HepG2 (cell line): ENCODE measurements at regions not wholly inside any gene's neighbourhood (a gene's known extent, or its start where the extent isn't known, plus 50 kb on each side); places are given as distances from the start of the nearest gene placed in this dataset.

Experiments
- CBX1 ChIP-seq: IDR thresholded peaks from one replicate; pipeline ENCODE4 v1.6.1; 2016; ENCODE audit warnings: antibody characterized with exemption, low read depth
- GFI1 ChIP-seq: sonication (generic); formaldehyde crosslinking; IDR thresholded peaks from 2 replicates; pipeline ENCODE4 v1.5.0; 2020; ENCODE audit warnings: missing genetic modification reagents, mild to moderate bottlenecking, borderline replicate concordance
- HINFP ChIP-seq: sonication (generic); formaldehyde crosslinking; IDR thresholded peaks from 2 replicates; pipeline ENCODE4 v1.4.0; 2020; ENCODE audit warnings: low read depth, mild to moderate bottlenecking, missing genetic modification reagents
- HMG20A ChIP-seq: IDR thresholded peaks from 2 replicates; pipeline ENCODE4 v1.6.1; 2016; ENCODE audit warnings: borderline replicate concordance
- KAT8 ChIP-seq: IDR thresholded peaks from 2 replicates; pipeline ENCODE4 v1.6.1; 2016; ENCODE audit warnings: missing genetic modification reagents, missing compliant biosample characterization
- KLF13 ChIP-seq: sonication (generic); formaldehyde crosslinking; IDR thresholded peaks from 2 replicates; pipeline ENCODE4 v1.4.0; 2020; ENCODE audit warnings: mild to moderate bottlenecking, missing genetic modification reagents
- RBAK ChIP-seq: sonication (generic); formaldehyde crosslinking; IDR thresholded peaks from 2 replicates; pipeline ENCODE4 v1.5.1; 2020; ENCODE audit warnings: mild to moderate bottlenecking, missing genetic modification reagents
- RBM22 ChIP-seq: fragments of 200-400 bp; formaldehyde crosslinking; optimal IDR thresholded peaks from 2 replicates; pipeline ENCODE3; 2017; ENCODE audit warnings: mild to moderate bottlenecking, low read length, moderate library complexity
- TAF15 ChIP-seq: fragments of 200-400 bp; formaldehyde crosslinking; IDR thresholded peaks from one replicate; pipeline ENCODE4 v1.6.1; 2018; ENCODE audit warnings: mild to moderate bottlenecking, low read depth, low read length; ENCODE audit not compliant: poor library complexity, severe bottlenecking
- TMF1 ChIP-seq: sonication (generic); formaldehyde crosslinking; IDR thresholded peaks from 2 replicates; pipeline ENCODE4 v1.8.1; 2022; ENCODE audit warnings: low read depth, missing genetic modification reagents
- U2AF2 ChIP-seq: fragments of 200-400 bp; formaldehyde crosslinking; IDR thresholded peaks from 2 replicates; pipeline ENCODE4 v1.6.1; 2017; ENCODE audit warnings: low read depth, mild to moderate bottlenecking, low read length
- WIZ ChIP-seq: sonication (generic); formaldehyde crosslinking; IDR thresholded peaks from 2 replicates; pipeline ENCODE4 v1.5.1; 2020; ENCODE audit warnings: mild to moderate bottlenecking, missing genetic modification reagents
- ZNF629 ChIP-seq: sonication (generic); formaldehyde crosslinking; conservative IDR thresholded peaks from 2 replicates; pipeline ENCODE4 v1.5.0; 2020; ENCODE audit warnings: missing genetic modification reagents
- ZNF780A ChIP-seq: sonication (generic); formaldehyde crosslinking; IDR thresholded peaks from 2 replicates; pipeline ENCODE4 v1.8.0; 2022; ENCODE audit warnings: mild to moderate bottlenecking, missing genetic modification reagents, moderate library complexity
- TF ChIP-seq, protein P1 (sequence below): sonication (generic); formaldehyde crosslinking; IDR thresholded peaks from 2 replicates; pipeline ENCODE4 v1.5.0; 2020; ENCODE audit warnings: missing genetic modification reagents

GRCh38 chr7:24129597-24129996 lies 154.4 kb upstream of the NPY start (continued):
- TF ChIP-seq U2AF2 = no peak
- TF ChIP-seq, protein P1, sequence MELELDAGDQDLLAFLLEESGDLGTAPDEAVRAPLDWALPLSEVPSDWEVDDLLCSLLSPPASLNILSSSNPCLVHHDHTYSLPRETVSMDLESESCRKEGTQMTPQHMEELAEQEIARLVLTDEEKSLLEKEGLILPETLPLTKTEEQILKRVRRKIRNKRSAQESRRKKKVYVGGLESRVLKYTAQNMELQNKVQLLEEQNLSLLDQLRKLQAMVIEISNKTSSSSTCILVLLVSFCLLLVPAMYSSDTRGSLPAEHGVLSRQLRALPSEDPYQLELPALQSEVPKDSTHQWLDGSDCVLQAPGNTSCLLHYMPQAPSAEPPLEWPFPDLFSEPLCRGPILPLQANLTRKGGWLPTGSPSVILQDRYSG = no peak
- TF ChIP-seq HINFP (CRISPR knock-in tag) = no peak
- no peak for TF ChIP-seq KAT8 (CRISPR knock-in tag)
- TF ChIP-seq RBAK = no peak
- no peak for TF ChIP-seq ZNF629 (CRISPR knock-in tag)
- TF ChIP-seq CBX1 = no peak
- TF ChIP-seq TAF15 = no peak
- no peak for TF ChIP-seq ZNF780A (CRISPR knock-in tag)
- TF ChIP-seq WIZ (CRISPR knock-in tag) = no peak
- no peak for TF ChIP-seq GFI1 (CRISPR knock-in tag)
- no peak for TF ChIP-seq KLF13
- no peak for TF ChIP-seq RBM22
- no peak for TF ChIP-seq HMG20A (CRISPR knock-in tag)
- TF ChIP-seq TMF1 (CRISPR knock-in tag) = no peak
